ENCODE measurements at regions not wholly inside any gene's neighbourhood (a gene's known extent, or its start where the extent isn't known, plus 50 kb on each side); places are given as distances from the start of the nearest gene placed in this dataset.
"Not testable (repeated sequence)": the region's sequence is repeated elsewhere in the genome, so short reads cannot be mapped to it uniquely, and the experiment has no call there.

- not testable (repeated sequence) for DNase-seq
Measured at GRCh38 chr17:64800987-64801386, 118.3 kb downstream of the LRRC37A3 start.

- not testable (repeated sequence) for DNase-seq
Measured at GRCh38 chr17:64800361-64800895, 118.8 kb downstream of the LRRC37A3 start.

DNA sequence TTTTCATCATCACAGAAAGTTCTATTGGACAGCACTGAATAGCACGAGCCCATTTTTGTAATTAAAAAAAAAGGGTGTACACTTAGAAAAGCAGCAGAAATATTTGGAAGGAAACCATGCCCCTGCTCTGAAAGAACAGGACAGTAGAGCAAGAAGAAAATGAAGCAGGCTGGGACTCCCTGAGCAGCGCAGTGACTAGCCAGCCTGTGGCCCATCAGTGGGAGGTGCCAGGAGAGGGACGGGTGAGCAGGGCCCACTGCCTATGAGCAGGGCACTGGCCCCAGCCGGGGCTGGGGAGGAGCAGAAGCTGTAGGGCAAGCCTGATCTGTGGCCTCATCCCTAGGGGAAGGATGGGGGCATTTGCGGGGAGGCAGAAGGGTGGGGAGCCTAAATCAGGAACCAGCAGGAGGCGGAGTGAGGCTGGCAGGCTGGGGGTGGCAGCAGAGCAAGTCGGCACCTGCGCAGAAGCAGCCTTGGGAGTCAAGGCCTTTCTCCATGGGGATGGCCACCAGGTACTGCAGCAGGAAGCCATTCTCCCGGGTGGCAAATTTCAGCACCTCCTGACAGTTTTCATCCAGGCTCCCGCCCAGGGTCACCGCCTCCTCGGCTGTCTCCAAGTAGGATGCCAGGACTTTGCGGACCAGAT is 119.6 kb downstream of the LRRC37A3 start:
- not testable (repeated sequence) for DNase-seq

DNA sequence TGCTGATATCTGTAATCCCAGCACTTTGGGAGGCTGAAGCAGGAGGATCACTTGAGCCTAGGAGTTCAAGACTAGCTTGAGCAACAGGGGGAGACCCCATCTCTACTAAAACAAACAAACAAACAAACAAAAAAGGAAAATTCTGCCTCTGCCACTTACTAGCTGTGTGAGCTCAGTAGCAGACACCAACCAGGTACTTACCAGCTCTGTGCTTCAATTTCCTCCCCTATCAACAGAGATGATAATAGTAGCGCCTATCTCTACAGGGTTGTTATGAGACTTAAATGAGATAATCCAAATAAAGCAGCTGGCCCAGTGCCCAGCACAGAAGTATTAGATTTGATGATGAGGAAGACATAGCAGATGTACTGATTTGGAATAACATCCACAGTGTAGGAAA is 120.3 kb downstream of the LRRC37A3 start:
- not testable (repeated sequence) for DNase-seq

- DNase-seq = peak; percentile 71 to 88
Measured at GRCh38 chr17:64798489-64798790, 120.8 kb downstream of the LRRC37A3 start.

- DNase-seq = peak; percentile 17 to 43
Measured at GRCh38 chr17:64797746-64798488, 121.4 kb downstream of the LRRC37A3 start.

GRCh38 chr17:64795342-64795741 is 123.9 kb downstream of the LRRC37A3 start:
- not testable (repeated sequence) for DNase-seq

GRCh38 chr17:64794548-64795274 is 124.6 kb downstream of the LRRC37A3 start:
- DNase-seq = not testable (repeated sequence)

- DNase-seq = not testable (repeated sequence)
Measured at GRCh38 chr17:64794113-64794512, 125.2 kb downstream of the LRRC37A3 start.

DNA sequence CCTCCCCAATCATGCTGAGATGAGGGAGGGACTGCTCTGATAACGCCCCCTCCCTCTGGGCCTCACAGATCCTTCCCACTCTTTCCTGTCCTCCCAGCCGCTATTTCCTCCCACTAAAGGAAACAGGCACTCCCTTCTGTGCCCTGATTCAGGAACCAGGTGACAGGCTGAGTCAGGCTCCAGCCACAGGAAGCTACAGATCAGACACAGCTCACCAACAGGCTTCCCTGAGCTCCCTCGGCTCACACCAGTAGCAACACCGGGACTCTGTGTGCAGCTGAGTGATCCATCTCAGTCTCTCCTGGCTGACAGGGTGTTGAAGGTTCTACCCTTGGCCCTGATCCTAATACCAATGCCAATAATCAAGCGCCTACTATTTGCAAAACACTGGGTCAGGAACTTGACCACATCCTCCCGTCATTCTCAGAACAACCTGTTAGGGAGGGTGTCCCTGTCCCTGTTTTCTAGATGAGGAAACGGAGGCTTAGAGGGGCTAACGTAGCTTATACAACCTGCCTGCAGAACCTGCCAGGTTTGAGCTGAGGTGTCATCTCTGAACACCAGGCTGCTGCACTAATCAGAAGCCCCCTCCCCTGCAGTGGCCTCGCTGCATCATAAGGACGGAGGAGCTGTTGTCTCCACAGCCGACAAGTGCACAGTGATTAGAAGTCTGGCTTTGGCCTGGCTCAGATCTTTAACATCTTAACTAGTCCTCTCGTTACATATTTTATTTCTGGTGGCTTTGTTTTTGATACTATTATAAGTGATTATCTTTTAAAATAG is 126.3 kb downstream of the LRRC37A3 start:
- peak; percentile 77 to 93 for DNase-seq

DNA sequence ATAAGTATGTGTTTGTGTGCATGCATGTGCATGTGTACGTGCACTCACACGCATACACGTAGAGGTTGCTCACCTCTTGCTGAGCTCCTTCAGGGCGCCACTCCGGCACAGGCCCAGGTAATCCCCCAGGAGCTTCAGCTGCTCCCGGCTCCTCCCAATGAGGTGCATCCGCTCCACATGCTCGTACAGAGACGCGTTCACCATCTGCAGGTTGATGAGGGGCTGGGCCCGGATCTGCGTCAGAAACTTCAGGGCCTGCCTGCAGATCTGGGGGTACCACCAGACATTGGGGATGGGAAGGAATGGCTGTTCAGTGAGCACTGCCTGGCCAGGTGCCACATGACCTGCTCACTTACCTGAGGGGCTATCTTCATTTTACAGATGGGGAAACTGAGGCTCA is 127.0 kb downstream of the LRRC37A3 start:
- not testable (repeated sequence) for DNase-seq

DNA sequence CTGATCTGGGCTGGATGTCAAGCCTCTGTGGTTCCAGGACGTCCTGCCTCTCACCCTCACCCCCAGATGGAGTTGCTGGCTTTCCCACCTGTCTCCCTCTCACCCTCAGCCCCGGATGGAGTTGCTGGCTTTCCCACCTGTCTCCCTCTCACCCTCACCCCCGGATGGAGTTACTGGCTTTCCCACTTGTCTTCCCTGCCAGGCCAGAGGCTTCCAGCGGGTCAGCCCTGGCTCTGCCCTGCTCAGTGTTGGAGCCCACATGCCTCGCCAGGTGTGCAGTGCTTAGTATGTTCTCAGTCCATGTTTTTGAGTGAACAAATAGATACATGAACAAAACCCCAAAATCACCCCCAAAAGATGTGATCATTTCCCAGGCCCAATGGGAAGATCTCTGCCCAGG is 127.6 kb downstream of the LRRC37A3 start:
- DNase-seq = not testable (repeated sequence)

- DNase-seq = not testable (repeated sequence)
Measured at GRCh38 chr17:64791226-64791625, 128.1 kb downstream of the LRRC37A3 start.

GRCh38 chr17:64790690-64791089 is 128.6 kb upstream of the SMURF2 start:
- DNase-seq = not testable (repeated sequence)

- not testable (repeated sequence) for DNase-seq
Measured at GRCh38 chr17:64790193-64790592, 128.1 kb upstream of the SMURF2 start.

DNA sequence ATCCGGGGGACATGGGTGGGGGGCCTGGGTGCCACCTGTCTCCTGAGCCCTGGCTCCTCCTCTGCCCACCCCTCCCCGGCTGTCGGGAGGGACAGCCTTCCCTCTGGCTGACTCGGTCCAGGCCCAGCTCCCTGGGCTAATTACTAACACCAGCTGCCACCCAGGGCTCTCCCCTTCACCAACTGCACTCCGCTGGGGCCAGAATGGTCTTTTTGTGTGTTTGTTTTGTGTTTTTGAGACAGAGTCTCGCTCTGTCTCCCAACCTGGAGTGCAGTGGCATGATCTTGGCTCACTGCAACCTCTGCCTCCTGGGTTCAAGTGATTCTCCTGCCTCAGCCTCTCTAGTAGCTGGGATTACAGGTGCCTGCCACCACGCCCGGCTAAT is 126.9 kb upstream of the SMURF2 start:
- not testable (repeated sequence) for DNase-seq

GRCh38 chr17:64788286-64789060 is 126.4 kb upstream of the SMURF2 start:
- no peak for DNase-seq

DNA sequence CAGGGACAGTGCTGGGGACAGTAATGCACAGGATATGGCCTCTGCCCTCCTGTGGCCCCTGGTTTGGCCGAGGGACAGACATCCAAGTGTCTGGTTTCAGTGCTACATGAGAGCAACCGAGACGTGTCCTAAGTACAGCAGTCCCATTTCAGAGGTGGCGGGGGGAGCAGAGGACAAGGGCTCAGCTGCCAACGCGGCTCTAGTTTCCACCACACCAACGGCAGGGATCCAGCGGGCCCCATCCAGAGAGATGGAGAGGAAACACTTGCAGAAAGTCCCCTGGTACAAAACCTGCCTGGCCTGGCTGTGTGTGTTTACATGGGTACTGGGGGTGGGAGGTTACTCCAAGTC is 125.8 kb upstream of the SMURF2 start:
- no peak for DNase-seq

- no peak for DNase-seq
Measured at GRCh38 chr17:64787255-64787920, 125.3 kb upstream of the SMURF2 start.

DNA sequence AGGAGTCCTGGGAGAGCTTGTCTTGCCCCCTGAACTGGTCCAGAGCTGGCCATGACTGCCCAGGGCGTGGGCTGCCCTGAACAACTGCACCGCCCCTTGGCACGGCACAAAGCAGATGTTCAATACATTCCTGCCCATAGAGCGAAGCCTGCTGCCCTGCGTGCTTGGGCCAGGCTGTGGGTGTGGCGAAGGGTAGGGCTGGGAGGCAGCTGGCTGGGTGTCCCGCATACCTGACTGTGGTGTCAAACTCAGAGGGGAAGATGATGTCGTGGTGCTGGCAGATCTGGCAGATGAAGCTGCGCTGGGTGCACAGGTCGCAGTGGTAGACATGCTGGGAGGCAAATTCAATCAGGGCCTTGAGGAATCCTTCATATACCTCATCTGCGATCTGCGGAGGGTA is 124.2 kb upstream of the SMURF2 start:
- DNase-seq = no peak

- no peak for DNase-seq
Measured at GRCh38 chr17:64785011-64785421, 122.9 kb upstream of the SMURF2 start.

Data from Kasumi-1 (cell line).